Right lobe of liver (tissue), 6 donors: ENCODE measurements at regions not wholly inside any gene's neighbourhood (a gene's known extent, or its start where the extent isn't known, plus 50 kb on each side); places are given as distances from the start of the nearest gene placed in this dataset.

Source experiments
- ATAC-seq, 4 donors: fragments of 200-7000 bp; cut with Tn5 transposase; one replicate each; pipeline ENCODE4 v1.9.1; 2020; ENCODE audit warnings: mild to moderate bottlenecking in 4 of 4, moderate library complexity in 4 of 4
- DNase-seq, 3 donors: peaks; one replicate each; pipeline ENCODE4 v3.0.0-alpha.2; 2020
- H3K27ac ChIP-seq, 3 donors: fragments of 200-600 bp; one replicate each; pipeline ENCODE4 v1.8.0; 2022
- H3K27me3 ChIP-seq, 2 donors: fragments of 200-600 bp; one replicate each; pipeline ENCODE4 v1.8.0; 2022
- H3K36me3 ChIP-seq, 4 donors: fragments of 200-600 bp; sonication (generic) in 1 of 4; one replicate each; pipeline versions ENCODE4 v1.5.1 to v1.8.0; 2017 to 2022; ENCODE audit warnings: control low read depth in 1 of 4
- H3K4me1 ChIP-seq, 4 donors: fragments of 200-600 bp; sonication (generic) in 1 of 4; one replicate each; pipeline versions ENCODE4 v1.5.1 to v1.8.0; 2017 to 2022; ENCODE audit warnings: control low read depth in 1 of 4
- H3K4me3 ChIP-seq, 3 donors: fragments of 200-600 bp; one replicate each; pipeline ENCODE4 v1.8.0; 2022
- H3K9me3 ChIP-seq, 4 donors: fragments of 200-600 bp; sonication (generic) in 1 of 4; one replicate each; pipeline versions ENCODE4 v1.5.1 to v1.8.0; 2017 to 2022; ENCODE audit warnings: control low read depth in 1 of 4
- POLR2A ChIP-seq: fragments of 450-650 bp; IDR thresholded peaks from one replicate; pipeline ENCODE4 v1.6.1; 2017; ENCODE audit warnings: antibody characterized with exemption, mild to moderate bottlenecking
- whole genome bisulfite sequencing: methylation state at CpG from one replicate; pipeline ENCODE4 v1.1.6; 2018; ENCODE audit warnings: low coverage, low lambda C conversion rate; ENCODE audit not compliant: insufficient coverage; ENCODE audit errors: missing lambda C conversion rate; 5-methylcytosine and 5-hydroxymethylcytosine counted together
- intact Hi-C, 2 donors: fragments of 100-400 bp; cut with DNase I; formaldehyde crosslinking; loops; one replicate each; pipeline versions ENCODE4 v1.11.2 to v1.14.1; 2022
- TF ChIP-seq, protein P1 (sequence below), 4 donors: fragments of 200-600 bp in 3 of 4; fragments of 450-650 bp in 1 of 4; IDR thresholded peaks; one replicate each; pipeline versions ENCODE4 v1.5.1 to v1.8.0; 2016 to 2022; ENCODE audit warnings: antibody characterized with exemption in 4 of 4, mild to moderate bottlenecking in 2 of 4
- donor health status: DM: no; HTN: yes; CAD: no.
- donor health status: DM: no; HTN: no; CAD: no.
- donor health status: DM: no; HTN: no; CAD: no.
- donor health status: DM: no; HTN: yes; CAD: no.
- donor health status: DM: no; HTN: yes; CAD: no.

DNA sequence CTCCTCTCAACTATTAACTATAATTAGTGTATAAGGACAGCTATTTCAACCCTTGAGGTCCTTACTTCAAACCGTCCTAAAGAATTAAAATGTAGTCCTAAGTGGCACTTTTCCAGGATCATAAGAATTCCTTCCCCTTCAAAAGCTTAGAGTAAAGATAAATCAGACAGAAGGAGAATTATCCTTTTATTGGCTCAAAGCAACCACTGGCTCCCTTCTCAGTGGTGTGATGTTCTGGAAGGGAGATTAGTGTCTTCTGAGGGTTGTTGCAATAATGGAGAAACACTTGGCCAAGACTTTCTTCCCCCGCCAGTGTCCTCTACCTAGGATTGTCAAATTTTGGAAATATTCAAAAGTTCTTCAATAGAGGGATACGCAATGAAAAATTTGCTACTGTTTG, 89.1 kb upstream of the PLEKHG1 start:
- H3K27ac ChIP-seq: no peak overlapping the region
- no peak for DNase-seq
- TF ChIP-seq, protein P1, sequence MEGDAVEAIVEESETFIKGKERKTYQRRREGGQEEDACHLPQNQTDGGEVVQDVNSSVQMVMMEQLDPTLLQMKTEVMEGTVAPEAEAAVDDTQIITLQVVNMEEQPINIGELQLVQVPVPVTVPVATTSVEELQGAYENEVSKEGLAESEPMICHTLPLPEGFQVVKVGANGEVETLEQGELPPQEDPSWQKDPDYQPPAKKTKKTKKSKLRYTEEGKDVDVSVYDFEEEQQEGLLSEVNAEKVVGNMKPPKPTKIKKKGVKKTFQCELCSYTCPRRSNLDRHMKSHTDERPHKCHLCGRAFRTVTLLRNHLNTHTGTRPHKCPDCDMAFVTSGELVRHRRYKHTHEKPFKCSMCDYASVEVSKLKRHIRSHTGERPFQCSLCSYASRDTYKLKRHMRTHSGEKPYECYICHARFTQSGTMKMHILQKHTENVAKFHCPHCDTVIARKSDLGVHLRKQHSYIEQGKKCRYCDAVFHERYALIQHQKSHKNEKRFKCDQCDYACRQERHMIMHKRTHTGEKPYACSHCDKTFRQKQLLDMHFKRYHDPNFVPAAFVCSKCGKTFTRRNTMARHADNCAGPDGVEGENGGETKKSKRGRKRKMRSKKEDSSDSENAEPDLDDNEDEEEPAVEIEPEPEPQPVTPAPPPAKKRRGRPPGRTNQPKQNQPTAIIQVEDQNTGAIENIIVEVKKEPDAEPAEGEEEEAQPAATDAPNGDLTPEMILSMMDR (IDR thresholded peaks at IDR 0.05): no peak
- no peak for TF ChIP-seq POLR2A
- H3K9me3 ChIP-seq: no peaks in the 10 kb centered on the region
- no peaks in the 10 kb centered on the region for H3K36me3 ChIP-seq
- intact Hi-C loops: no loop called here
- H3K27me3 ChIP-seq: no peaks in the 10 kb centered on the region
- H3K4me3 ChIP-seq: no peak overlapping the region
- 69% methylated on average over 2 of the region's 3 CpGs for WGBS
- ATAC-seq: no peak
- no peaks in the 10 kb centered on the region for H3K4me1 ChIP-seq

GRCh38 chr6:150511313-150511712, 88.4 kb upstream of the PLEKHG1 start:
- DNase-seq (no peak), ATAC-seq (no peak)
- H3K4me1 ChIP-seq: no peaks in the 10 kb centered on the region
- no peaks in the 10 kb centered on the region for H3K9me3 ChIP-seq
- 81% methylated on average over 4 of the region's 4 CpGs for WGBS
- intact Hi-C loops: no loop called here
- H3K27ac ChIP-seq: no peak overlapping the region
- H3K4me3 ChIP-seq: no peak overlapping the region
- H3K27me3 ChIP-seq: no peaks in the 10 kb centered on the region
- no peaks in the 10 kb centered on the region for H3K36me3 ChIP-seq
- TF ChIP-seq, protein P1 (IDR thresholded peaks at IDR 0.05): no peak
- no peak for TF ChIP-seq POLR2A

- no peak for DNase-seq
- no peaks in the 10 kb centered on the region for H3K9me3 ChIP-seq
- no peaks in the 10 kb centered on the region for H3K4me1 ChIP-seq
- WGBS: 35% methylated on average over 2 of the region's 2 CpGs
- no peak overlapping the region for H3K4me3 ChIP-seq
- no peaks in the 10 kb centered on the region for H3K27me3 ChIP-seq
- H3K36me3 ChIP-seq: no peaks in the 10 kb centered on the region
- H3K27ac ChIP-seq: no peak overlapping the region
- intact Hi-C loops: no loop called here
- ATAC-seq: no peak
- TF ChIP-seq, protein P1 (IDR thresholded peaks at IDR 0.05): no peak
- TF ChIP-seq POLR2A: no peak
Observed at GRCh38 chr6:150514806-150515380, 84.8 kb upstream of the PLEKHG1 start.

GRCh38 chr6:150516199-150516598, 83.5 kb upstream of the PLEKHG1 start:
- WGBS: 77% methylated on average over 3 of the region's 3 CpGs
- peaks cover 0 to 7% (median 0%) of the 10 kb centered on the region in 4 donors for H3K4me1 ChIP-seq
- H3K9me3 ChIP-seq: no peaks in the 10 kb centered on the region
- H3K27ac ChIP-seq: no peak overlapping the region
- intact Hi-C loops: no loop called here
- no peak overlapping the region for H3K4me3 ChIP-seq
- no peaks in the 10 kb centered on the region for H3K36me3 ChIP-seq
- H3K27me3 ChIP-seq: no peaks in the 10 kb centered on the region
- DNase-seq (no peak), ATAC-seq (no peak)
- TF ChIP-seq POLR2A: no peak
- TF ChIP-seq, protein P1 (IDR thresholded peaks at IDR 0.05): no peak

GRCh38 chr6:150517175-150517574, 82.5 kb upstream of the PLEKHG1 start:
- 78% methylated on average over 2 of the region's 3 CpGs for WGBS
- intact Hi-C loops: no loop called here
- ATAC-seq (no peak), DNase-seq (no peak)
- Histone ChIP-seq H3K27ac (no peak overlapping the region), H3K4me3 (no peak overlapping the region), H3K9me3 (no peaks in the 10 kb centered on the region), H3K36me3 (no peaks in the 10 kb centered on the region), H3K27me3 (no peaks in the 10 kb centered on the region), H3K4me1 (peaks cover 0 to 7% (median 0%) of the 10 kb centered on the region in 4 donors)
- TF ChIP-seq, protein P1 (IDR thresholded peaks at IDR 0.05): no peak
- no peak for TF ChIP-seq POLR2A
